Activated CD4-positive, alpha-beta T cell treated with anti-CD3 and anti-CD28 coated beads, Interleukin-2, amount 50 U/mL, for 16 hours (primary cell): ENCODE measurements at regions not wholly inside any gene's neighbourhood (a gene's known extent, or its start where the extent isn't known, plus 50 kb on each side); places are given as distances from the start of the nearest gene placed in this dataset.

Experiments
- DNase-seq: peaks from one replicate; pipeline ENCODE4 v3.0.0-alpha.2; 2020

- no peak for DNase-seq
These were observed 438.9 kb downstream of the KLF12 start for GRCh38 chr13:73695325-73695724.

GRCh38 chr13:73693215-73693614, 441.0 kb downstream of the KLF12 start:
- no peak for DNase-seq

GRCh38 chr13:73691891-73692290, 442.3 kb downstream of the KLF12 start:
- no peak for DNase-seq

- no peak for DNase-seq
These were observed 446.3 kb downstream of the KLF12 start for GRCh38 chr13:73687929-73688328.

- no peak for DNase-seq
These were observed 447.1 kb downstream of the KLF12 start for GRCh38 chr13:73687087-73687486.

GRCh38 chr13:73684750-73685149, 449.5 kb downstream of the KLF12 start:
- DNase-seq, result no peak

GRCh38 chr13:73684286-73684685, 449.9 kb downstream of the KLF12 start:
- DNase-seq, result no peak

GRCh38 chr13:73683746-73684145, 450.5 kb downstream of the KLF12 start:
- DNase-seq, result no peak

GRCh38 chr13:73681779-73682178, 452.4 kb downstream of the KLF12 start:
- no peak for DNase-seq

- no peak for DNase-seq
These were observed 453.2 kb downstream of the KLF12 start for GRCh38 chr13:73681015-73681414.

GRCh38 chr13:73677048-73677601, 457.1 kb downstream of the KLF12 start:
- no peak for DNase-seq

- DNase-seq, result no peak
These were observed 457.6 kb downstream of the KLF12 start for GRCh38 chr13:73676550-73677047.

- DNase-seq, result no peak
These were observed 458.4 kb downstream of the KLF12 start for GRCh38 chr13:73675821-73676220.

GRCh38 chr13:73674570-73674969, 459.6 kb downstream of the KLF12 start:
- DNase-seq, result no peak

GRCh38 chr13:73673931-73674330, 460.3 kb downstream of the KLF12 start:
- no peak for DNase-seq

- DNase-seq, result no peak
These were observed 461.7 kb downstream of the KLF12 start for GRCh38 chr13:73672492-73672891.

- DNase-seq, result no peak
These were observed 462.5 kb downstream of the KLF12 start for GRCh38 chr13:73671732-73672131.

GRCh38 chr13:73671011-73671410, 463.2 kb downstream of the KLF12 start:
- DNase-seq, result no peak

- DNase-seq, result no peak
These were observed 466.4 kb downstream of the KLF12 start for GRCh38 chr13:73667756-73668155.

- DNase-seq, result no peak
These were observed 468.9 kb downstream of the KLF12 start for GRCh38 chr13:73665261-73665660.

GRCh38 chr13:73664851-73665250, 469.4 kb downstream of the KLF12 start:
- DNase-seq, result no peak

GRCh38 chr13:73662833-73663232, 471.4 kb downstream of the KLF12 start:
- DNase-seq, result no peak

GRCh38 chr13:73661687-73662425, 472.3 kb downstream of the KLF12 start:
- no peak for DNase-seq

- no peak for DNase-seq
These were observed 473.1 kb downstream of the KLF12 start for GRCh38 chr13:73661066-73661465.

GRCh38 chr13:73658639-73659038, 475.6 kb downstream of the KLF12 start:
- no peak for DNase-seq
